Fibroblast of villous mesenchyme (primary cell): ENCODE measurements at regions not wholly inside any gene's neighbourhood (a gene's known extent, or its start where the extent isn't known, plus 50 kb on each side); places are given as distances from the start of the nearest gene placed in this dataset.

ENCODE experiments used
- DNase-seq: peaks from one replicate; pipeline ENCODE4 v3.0.0-alpha.2; 2010; ENCODE audit warnings: low read depth
- H3K4me3 ChIP-seq: 2 replicates; pipeline ENCODE4 v1.5.1; 2011; ENCODE audit warnings: low read depth, mild to moderate bottlenecking, low read length
- CTCF ChIP-seq: IDR thresholded peaks from 2 replicates; pipeline ENCODE4 v1.5.1; 2012; ENCODE audit warnings: low read depth, mild to moderate bottlenecking, low read length; ENCODE audit not compliant: insufficient read depth

- TF ChIP-seq CTCF, result no peak
- no peak for DNase-seq
- no peak overlapping the region for H3K4me3 ChIP-seq
Measured at GRCh38 chr20:11778206-11778570, 139.5 kb upstream of the BTBD3 start.

GRCh38 chr20:11780765-11781369 lies 136.8 kb upstream of the BTBD3 start:
- TF ChIP-seq CTCF, result no peak
- H3K4me3 ChIP-seq, result no peak overlapping the region
- DNase-seq, result no peak

GRCh38 chr20:11783102-11783850 lies 134.4 kb upstream of the BTBD3 start:
- no peak overlapping the region for H3K4me3 ChIP-seq
- no peak for DNase-seq
- no peak for TF ChIP-seq CTCF

- no peak for DNase-seq
Measured at GRCh38 chr20:11785885-11786507, 131.7 kb upstream of the BTBD3 start.

GRCh38 chr20:11790046-11790445 lies 127.6 kb upstream of the BTBD3 start:
- no peak for TF ChIP-seq CTCF
- no peak overlapping the region for H3K4me3 ChIP-seq
- no peak for DNase-seq

More at GRCh38 chr20:11785885-11786507, 131.7 kb upstream of the BTBD3 start:
- H3K4me3 ChIP-seq, result no peak overlapping the region
- TF ChIP-seq CTCF, result no peak

GRCh38 chr20:11791316-11791715 lies 126.4 kb upstream of the BTBD3 start:
- no peak for TF ChIP-seq CTCF
- DNase-seq, result no peak

More at GRCh38 chr20:11791316-11791715, 126.4 kb upstream of the BTBD3 start:
- H3K4me3 ChIP-seq, result no peak overlapping the region
